Spleen (tissue), 7 donors: ENCODE measurements at regions not wholly inside any gene's neighbourhood (a gene's known extent, or its start where the extent isn't known, plus 50 kb on each side); places are given as distances from the start of the nearest gene placed in this dataset.
"Not testable (repeated sequence)": the region's sequence is repeated elsewhere in the genome, so short reads cannot be mapped to it uniquely, and the experiment has no call there.

ENCODE experiments used
- CTCF ChIP-seq, 11 experiments: fragments of 200-600 bp in 7 of 11; fragments of 450-650 bp in 4 of 11; sonication (generic) in 4 of 11; IDR thresholded peaks in 8 of 11; conservative IDR thresholded peaks in 3 of 11; 1 replicate in 7 of 11; 2 replicates in 4 of 11; pipeline versions ENCODE4 v1.4.0 to v1.8.0; 2016 to 2021; ENCODE audit warnings: antibody characterized with exemption in 11 of 11, inconsistent platforms in 4 of 11, mild to moderate bottlenecking in 1 of 11
- POLR2A ChIP-seq, 3 donors: fragments of 450-650 bp; IDR thresholded peaks; one replicate each; pipeline ENCODE4 v1.5.1; 2017; ENCODE audit warnings: antibody characterized with exemption in 3 of 3, mild to moderate bottlenecking in 1 of 3
- donor health status: DM: no; HTN: no; CAD: no; lungs with moderate emphysema.
- donor health status: DM: no; HTN: no; CAD: no.
- donor health status: DM: no; HTN: no; CAD: no.

GRCh38 chr17:77635785-77636184, 322.7 kb upstream of the TNRC6C start:
- TF ChIP-seq CTCF (IDR thresholded peaks at IDR 0.05 in 8 of 11, conservative IDR thresholded peaks at IDR 0.05 in 3 of 11); POLR2A (IDR thresholded peaks at IDR 0.05): not testable (repeated sequence)
